ENCODE measurements at regions not wholly inside any gene's neighbourhood (a gene's known extent, or its start where the extent isn't known, plus 50 kb on each side); places are given as distances from the start of the nearest gene placed in this dataset.

- no peak overlapping the region for H3K4me3 ChIP-seq (ENCODE audit: low read depth, low read length)
- POLR2A ChIA-PET: no interaction called here
- no peak for DNase-seq (ENCODE audit: low read depth, low spot score)
- no peak for TF ChIP-seq CTCF (IDR thresholded peaks at IDR 0.05; ENCODE audit: insufficient read depth, low read length, missing control alignments)
- CTCF ChIA-PET: interaction anchor here (1.0 kb wide), 1 partner anchor 28 kb away, joined by 3 read pairs; no protein-coding TSS in a partner anchor
These were observed 68.0 kb upstream of the CEACAM8 start for GRCh38 chr19:42662712-42663111.

GRCh38 chr19:42660353-42660752 is 65.6 kb upstream of the CEACAM8 start:
- ChIA-PET CTCF (interaction anchor here (0.7 kb wide), 2 partner anchors 21 to 96 kb away, joined by 3 read pairs; no protein-coding TSS in a partner anchor), POLR2A (no interaction called here)
- DNase-seq (ENCODE audit: low read depth, low spot score): no peak
- TF ChIP-seq CTCF (IDR thresholded peaks at IDR 0.05; ENCODE audit: insufficient read depth, low read length, missing control alignments): no peak
- H3K4me3 ChIP-seq (ENCODE audit: low read depth, low read length): no peak overlapping the region

GRCh38 chr19:42658076-42658475 is 63.4 kb upstream of the CEACAM8 start:
- CTCF ChIA-PET: interaction anchor here (0.7 to 1.3 kb wide), 2 partner anchors 24 to 94 kb away, joined by 3 read pairs; no protein-coding TSS in a partner anchor
- TF ChIP-seq CTCF (IDR thresholded peaks at IDR 0.05; ENCODE audit: insufficient read depth, low read length, missing control alignments): no peak
- no peak overlapping the region for H3K4me3 ChIP-seq (ENCODE audit: low read depth, low read length)
- POLR2A ChIA-PET: no interaction called here
- DNase-seq (ENCODE audit: low read depth, low spot score): no peak

GRCh38 chr19:42657556-42657955 is 62.8 kb upstream of the CEACAM8 start:
- DNase-seq (ENCODE audit: low read depth, low spot score): no peak
- no peak overlapping the region for H3K4me3 ChIP-seq (ENCODE audit: low read depth, low read length)
- ChIA-PET CTCF (interaction anchor here (2.1 kb wide), 1 partner anchor 23 kb away, joined by 8 read pairs; no protein-coding TSS in a partner anchor), POLR2A (no interaction called here)
- TF ChIP-seq CTCF (IDR thresholded peaks at IDR 0.05; ENCODE audit: insufficient read depth, low read length, missing control alignments): no peak

GRCh38 chr19:42655748-42656147 is 61.0 kb upstream of the CEACAM8 start:
- DNase-seq (ENCODE audit: low read depth, low spot score): no peak
- no peak for TF ChIP-seq CTCF (IDR thresholded peaks at IDR 0.05; ENCODE audit: insufficient read depth, low read length, missing control alignments)
- POLR2A ChIA-PET: no interaction called here
- H3K4me3 ChIP-seq (ENCODE audit: low read depth, low read length): no peak overlapping the region
- CTCF ChIA-PET: interaction anchor here (0.9 to 2.1 kb wide), 3 partner anchors 10 to 38 kb away, joined by 3 to 8 read pairs (median 3); no protein-coding TSS in a partner anchor

- ChIA-PET POLR2A (no interaction called here), CTCF (interaction anchor here (2.0 kb wide), 1 partner anchor 19 kb away, joined by 8 read pairs; no protein-coding TSS in a partner anchor)
- no peak overlapping the region for H3K4me3 ChIP-seq (ENCODE audit: low read depth, low read length)
- DNase-seq (ENCODE audit: low read depth, low spot score): no peak
- no peak for TF ChIP-seq CTCF (IDR thresholded peaks at IDR 0.05; ENCODE audit: insufficient read depth, low read length, missing control alignments)
These were observed 59.1 kb upstream of the CEACAM8 start for GRCh38 chr19:42653841-42654240.

Measured in AG04449 (cell line).